GM18526 (cell line): ENCODE measurements at regions not wholly inside any gene's neighbourhood (a gene's known extent, or its start where the extent isn't known, plus 50 kb on each side); places are given as distances from the start of the nearest gene placed in this dataset.

Experiments used
- POLR2A ChIP-seq: IDR thresholded peaks from 3 replicates; pipeline ENCODE4 v1.6.1; 2011; ENCODE audit not compliant: insufficient read length; ENCODE audit errors: extremely low read depth

DNA sequence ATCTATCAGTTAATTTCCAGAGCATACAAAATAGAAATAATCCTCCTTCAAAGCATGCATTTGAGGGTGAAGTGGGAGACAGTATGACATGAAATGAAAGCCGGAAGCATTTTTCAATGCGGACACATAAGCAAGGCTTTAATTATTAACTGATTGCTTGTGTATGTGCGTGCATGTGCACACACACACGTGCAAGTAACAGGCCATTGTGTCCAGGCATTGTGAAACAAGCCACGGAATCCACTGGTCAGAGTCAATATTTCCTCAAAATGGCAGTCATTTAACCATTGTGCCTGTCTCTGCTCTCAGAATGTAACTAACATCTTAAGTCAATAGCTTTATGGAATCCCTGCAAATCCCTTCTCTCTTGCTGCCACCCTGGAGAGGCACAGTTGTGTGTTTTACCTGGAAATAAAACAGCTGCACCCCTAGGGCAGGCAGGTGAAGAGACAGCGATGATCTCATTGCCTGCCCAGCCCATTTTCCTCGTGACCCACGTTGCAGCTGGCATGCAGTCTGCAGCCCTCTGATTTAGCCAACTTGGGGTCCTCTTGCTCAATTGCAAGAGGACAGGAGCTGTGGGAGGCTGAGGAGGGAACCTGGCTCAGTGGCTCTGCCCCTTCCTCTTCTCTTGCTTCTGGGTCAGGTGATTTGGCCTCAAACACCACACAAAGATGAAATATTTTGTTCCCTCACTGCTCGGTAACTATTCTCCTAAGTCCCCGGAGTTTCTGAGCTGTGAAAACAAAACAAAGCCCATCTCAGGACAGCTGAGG, 500.9 kb upstream of the ZMIZ1 start:
- no peak for TF ChIP-seq POLR2A

DNA sequence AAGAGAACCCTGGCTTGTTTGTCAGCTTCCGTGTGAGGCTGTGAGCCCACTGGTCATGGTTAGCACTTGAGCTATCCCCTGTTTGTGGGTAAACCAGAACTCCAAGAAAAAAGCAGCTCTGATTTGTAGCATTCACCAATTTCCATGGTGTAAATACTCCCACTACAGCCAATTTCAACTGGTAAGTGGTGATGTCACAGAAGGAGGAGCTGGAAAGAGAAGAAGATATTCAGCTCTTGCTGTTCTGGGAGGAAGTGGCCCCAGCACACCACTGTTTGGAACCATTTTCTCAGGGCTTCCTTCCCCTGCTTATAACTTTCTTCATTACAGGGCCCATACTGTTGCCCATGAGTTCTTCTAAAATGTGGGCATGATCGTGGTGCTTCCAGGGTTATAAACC, 500.1 kb upstream of the ZMIZ1 start:
- no peak for TF ChIP-seq POLR2A

DNA sequence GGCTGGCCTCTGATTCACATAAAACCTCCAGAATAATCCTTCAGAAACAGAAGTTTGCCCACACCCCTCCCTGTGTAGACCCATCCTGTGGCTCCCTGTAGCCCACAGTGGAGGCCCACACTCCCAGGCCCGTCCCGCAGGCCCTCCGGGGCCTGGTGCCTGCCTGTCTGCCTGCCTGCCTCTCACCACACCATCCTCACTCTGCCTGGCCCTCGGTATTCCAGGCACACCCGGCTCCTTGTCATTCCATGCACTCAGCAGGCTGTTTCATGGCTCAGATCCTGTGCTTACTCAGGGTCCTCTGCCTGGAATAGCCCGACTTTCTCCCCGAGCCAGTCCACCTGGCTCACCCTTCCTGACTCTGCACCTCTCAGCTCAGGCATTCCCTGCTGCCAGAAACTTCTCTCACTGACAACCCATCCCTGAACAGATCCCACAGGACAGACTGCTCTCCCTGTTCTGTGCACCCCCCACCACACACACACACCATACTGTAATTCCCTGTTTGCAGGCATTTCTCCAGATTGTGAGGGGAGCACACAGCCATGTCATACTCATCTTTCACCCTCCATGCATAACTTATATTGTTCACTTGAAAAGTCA, 498.0 kb upstream of the ZMIZ1 start:
- no peak for TF ChIP-seq POLR2A

DNA sequence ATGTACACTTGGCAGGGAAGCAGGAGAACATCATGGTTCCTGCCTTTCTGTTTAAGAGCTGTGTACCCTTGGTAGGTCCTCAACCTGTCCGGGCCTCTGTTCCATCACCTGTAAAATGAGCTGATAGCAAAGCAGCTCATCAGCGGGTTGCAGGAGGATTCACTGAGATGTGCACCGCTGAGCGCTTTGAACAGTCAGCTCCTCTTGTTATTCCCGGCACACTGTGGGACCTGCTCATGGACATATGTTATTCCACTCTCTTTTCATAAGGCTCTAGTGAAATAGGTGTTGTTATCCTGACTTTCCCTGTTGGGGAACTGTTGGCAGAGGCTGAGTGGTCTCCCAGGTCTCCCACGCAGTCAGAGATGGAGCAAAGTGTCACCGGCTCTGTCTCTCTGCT, 497.5 kb upstream of the ZMIZ1 start:
- no peak for TF ChIP-seq POLR2A

DNA sequence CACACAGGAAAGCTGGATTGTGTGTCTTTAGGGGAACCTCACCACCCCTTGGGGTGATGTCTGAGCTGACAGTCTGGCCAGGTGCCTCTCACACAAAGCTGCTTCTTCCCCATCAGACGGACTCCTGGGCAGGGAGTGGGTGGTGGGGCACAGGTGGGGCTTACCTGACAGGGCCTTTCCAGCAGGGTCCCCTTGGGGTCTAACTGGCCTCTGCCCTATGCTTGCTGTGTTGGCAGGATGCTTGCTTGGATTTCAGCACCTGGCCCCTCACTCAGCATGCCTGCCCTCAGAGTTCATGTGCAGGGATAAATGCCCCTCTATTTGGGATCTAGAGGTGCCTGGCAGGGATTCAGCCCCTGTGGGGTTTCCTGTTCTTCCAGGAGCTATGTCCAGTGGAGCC, 496.9 kb upstream of the ZMIZ1 start:
- no peak for TF ChIP-seq POLR2A

DNA sequence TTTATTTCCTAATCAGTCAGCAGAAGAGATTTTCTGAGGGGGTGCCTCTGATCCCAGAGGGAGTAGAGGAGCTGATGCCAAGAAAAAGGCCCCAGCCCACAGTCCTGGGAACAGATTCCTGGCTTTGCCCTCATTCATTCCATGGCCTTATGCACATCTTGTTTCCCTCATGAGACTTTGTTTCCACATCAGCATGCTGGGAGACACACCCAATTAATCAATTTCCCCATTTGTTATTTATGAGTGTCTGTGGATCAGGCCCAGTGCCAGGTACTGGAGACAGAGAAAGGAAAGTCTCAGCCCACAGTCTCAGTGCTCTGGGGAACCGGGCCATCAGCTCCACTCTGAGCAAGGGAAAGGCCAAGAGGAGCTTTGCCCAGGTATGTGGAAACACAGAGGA, 496.2 kb upstream of the ZMIZ1 start:
- no peak for TF ChIP-seq POLR2A

DNA sequence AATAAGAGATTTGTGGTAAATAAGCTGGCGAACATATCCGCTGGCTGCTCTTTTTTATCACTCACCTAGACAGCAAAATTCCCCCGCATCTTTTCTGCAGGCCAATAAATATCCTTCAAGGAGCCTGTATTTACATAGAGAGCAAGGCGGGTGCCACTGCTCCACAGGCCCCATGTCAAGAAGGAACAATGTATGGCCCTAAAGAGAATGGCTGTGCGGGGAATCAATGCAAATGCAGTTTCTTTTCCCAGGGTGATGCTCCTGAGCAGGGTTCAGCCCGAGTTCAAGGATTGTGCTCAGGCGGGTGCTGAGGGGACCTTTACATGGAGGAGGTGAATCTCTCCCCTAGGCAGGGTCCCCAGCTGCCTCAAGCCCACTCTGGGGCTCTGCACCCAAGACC, 494.2 kb upstream of the ZMIZ1 start:
- no peak for TF ChIP-seq POLR2A

DNA sequence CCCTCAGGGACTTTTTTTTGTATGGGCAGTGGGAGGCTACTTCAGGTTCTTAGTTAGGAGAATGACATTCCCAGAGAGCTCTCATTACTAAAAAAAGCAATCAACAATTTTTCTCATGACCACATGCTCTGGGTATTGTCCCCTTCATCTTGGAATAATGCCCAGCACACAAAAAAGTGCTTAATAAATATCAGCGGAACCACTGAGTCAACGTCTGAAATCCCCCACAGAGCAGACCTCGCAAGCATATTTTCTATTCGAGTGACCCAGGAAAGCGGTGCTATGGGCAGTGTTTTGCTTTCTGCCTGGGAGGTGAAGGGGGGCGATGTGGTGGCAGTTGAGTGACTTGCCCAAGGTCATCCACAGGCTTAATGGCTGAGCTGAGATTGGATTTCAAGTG, 493.4 kb upstream of the ZMIZ1 start:
- TF ChIP-seq POLR2A = no peak

DNA sequence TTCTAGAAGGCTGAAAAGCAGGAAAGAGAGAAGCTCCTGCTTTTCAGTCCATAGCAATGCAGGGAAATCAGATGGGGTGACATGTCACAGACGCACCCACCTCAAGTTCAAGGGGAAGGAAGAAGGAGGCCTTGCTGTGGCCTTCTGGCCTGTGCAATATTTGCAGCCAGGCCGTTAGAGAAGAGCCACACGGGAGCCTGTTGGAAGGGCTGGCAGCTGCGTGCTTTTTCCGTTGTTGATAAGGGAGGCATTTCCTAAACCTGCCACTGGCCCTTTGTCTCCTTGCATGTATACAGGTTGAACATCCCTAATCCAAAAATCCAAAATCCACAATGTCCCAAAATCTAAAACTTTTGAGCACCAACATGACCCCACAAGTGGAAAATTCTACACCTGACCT, 492.5 kb upstream of the ZMIZ1 start:
- TF ChIP-seq POLR2A = no peak

DNA sequence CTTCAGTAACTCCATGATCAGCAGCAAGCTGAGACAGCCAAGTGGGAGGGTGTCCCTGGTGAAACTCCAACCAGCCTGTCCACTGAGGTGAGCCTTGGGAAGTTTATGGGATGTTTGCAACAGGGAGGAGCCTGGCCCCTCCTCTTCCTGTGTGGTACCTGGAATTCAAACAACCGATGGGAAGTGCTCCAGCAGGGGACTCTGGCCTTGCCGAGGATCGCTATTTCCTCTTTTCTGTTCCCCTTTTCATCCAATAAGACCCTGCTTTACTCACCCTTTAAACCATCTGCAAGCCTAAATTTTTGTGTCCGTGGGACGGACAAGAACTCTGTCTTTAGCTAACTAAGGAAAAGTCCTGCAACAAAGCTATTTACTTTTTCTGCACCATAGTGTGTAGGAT, 491.1 kb upstream of the ZMIZ1 start:
- TF ChIP-seq POLR2A = no peak

DNA sequence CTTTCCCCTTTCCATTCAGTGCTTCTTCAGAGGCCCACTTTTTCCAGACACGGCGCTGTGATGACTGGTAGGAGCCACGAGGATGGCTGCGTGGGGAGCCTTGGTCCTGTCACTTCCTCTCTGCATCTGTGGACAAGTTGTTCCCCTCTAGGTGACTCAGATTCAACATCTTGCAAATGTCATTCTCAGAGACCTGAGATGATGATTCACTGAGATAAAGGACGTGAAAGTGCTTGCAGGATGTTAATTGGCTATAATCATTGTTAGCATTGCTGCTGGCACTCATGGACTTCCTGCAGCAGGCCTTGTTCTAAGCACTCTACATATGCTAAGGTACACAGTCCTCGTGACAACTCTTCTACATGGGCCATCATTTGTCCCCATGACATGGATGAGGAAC, 489.8 kb upstream of the ZMIZ1 start:
- TF ChIP-seq POLR2A = no peak

DNA sequence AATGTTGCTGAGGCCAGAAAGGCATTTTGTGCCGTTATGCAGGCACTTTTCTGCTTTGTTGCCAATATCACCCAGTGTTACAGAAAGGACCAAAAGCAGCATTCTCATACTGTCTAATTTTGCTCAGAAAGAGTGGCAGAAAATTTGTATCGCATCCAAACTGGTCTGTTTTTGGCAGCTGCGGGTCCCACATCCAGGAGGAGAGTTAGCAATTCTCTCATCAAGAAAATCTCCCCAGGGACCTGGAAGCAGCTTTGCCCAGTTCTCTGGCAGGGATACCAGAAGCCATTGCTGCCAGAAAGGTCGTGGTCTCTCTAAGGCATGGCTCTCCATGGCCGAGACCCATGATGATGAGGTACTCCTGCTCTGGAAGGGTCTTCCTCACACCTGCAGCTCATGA, 489.2 kb upstream of the ZMIZ1 start:
- no peak for TF ChIP-seq POLR2A

DNA sequence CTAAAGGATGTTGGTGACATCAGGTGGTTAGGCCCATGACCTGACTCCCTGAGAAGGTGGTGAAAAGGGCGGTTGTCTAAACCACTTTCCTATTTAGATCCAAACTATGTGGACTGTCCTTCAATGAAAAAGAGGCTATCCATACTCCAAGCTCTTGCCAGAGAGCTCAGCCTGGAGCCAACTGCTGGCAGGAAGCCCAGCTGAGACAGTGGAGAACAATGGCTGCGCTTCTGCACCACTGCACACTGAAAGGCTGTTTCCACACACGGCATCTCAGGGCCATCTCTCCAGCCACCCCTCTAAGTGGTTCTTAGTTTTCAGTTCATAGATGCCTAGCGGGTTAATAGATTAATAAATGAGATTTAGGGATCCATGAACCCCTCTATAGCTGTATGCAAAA, 488.8 kb upstream of the ZMIZ1 start:
- no peak for TF ChIP-seq POLR2A

DNA sequence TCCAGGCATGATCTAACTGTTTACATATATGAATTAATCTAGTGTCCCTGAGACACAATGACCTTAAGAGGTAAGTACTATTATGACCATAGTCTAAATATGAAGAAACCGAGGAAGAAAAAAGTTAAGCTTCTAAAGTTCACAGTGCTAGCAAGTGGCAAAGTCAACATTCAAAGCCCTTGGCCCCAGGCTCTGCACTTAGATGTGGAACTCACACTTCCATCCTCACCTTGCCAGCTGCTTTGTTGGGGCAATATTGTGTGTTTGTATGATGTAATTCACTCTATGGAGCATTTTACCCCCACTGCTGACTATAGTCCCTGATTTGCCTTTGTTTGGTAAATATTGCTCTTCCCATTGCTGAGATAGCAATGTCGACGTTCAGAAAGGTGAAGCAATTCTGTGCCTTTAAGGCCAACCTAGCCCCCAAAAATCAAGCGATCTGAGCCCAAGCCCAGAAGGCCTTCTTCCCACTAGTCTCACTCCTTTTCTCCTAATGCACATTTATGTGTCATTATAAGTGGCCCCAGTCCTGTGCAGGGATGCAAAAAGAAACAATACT, 487.6 kb upstream of the ZMIZ1 start:
- TF ChIP-seq POLR2A = no peak

DNA sequence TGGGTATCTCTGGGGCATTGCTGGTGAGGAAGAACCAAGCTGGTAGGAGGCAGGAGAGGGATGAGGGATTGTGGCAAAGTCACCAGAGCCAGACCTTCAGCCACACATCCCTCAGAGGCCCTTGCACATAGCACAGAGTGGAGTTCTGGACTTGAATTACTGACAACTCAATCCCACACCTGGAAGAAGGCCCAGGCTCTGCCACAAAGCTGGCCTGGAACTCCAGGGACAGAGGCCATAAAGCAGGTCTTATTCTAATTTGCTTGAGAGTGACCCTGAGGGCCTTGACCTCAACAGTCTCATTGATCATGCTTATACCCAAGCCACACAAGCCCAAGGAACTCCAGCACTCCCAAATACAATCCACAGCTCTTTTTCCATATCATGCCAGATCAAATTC, 486.2 kb upstream of the ZMIZ1 start:
- TF ChIP-seq POLR2A = no peak

DNA sequence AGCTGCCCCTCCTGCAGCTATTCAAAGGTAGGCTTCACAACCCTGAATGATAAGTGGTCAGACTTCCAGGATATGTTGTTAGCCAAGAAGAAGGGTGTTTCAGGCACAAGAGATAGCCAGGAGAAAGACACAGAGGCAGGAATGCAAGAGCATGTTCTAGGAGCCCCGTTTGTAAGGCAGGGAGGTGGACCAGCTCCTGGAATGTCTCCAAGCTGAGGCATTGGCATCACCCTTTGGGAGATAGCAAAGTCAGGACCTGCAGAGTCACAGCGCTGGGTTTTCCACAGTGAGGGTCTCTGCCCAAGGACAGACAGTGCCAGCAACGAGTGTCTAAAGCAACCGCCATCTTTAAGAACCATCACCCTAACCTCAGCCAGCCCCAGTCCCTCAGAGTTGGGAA, 484.5 kb upstream of the ZMIZ1 start:
- TF ChIP-seq POLR2A = no peak

DNA sequence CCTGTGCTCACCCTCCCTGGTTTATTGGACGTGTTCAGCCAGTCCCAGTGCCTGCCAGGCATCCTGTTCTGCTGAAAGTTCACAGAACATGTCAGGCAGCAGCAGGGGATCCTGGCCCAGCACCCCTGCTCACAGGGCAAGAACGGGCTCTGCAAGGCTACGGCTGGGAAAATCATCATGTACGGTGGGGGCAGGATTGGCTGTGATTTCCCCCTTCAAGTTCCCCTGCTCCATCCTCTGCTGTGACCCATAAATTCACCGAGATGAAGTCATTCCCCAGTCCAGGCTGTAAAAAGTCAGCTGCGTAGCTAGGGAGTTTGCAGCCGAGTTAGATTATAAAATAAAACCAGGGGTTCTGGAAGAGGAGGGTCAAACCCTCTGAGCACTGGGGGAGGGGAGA, 484.1 kb upstream of the ZMIZ1 start:
- no peak for TF ChIP-seq POLR2A

DNA sequence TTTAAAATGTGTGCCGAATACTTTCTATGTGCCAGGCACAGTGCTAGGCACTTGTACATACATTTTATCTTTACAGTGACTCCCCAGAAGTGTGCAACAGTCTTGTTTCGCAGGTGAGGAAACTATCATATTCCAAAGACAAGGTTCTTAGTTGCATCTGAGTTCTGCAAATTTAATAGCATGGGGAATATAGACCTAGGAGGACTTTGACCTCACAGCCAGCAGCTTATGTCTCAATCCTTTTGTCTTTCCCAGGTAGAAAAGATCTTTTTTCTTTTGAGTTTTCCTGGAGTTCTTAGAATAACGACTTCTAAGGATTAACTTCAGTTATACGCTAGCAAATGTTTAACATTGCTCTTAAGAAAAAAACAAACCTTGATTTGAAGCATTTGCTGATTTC, 482.8 kb upstream of the ZMIZ1 start:
- TF ChIP-seq POLR2A = no peak
